ENCODE measurements at regions not wholly inside any gene's neighbourhood (a gene's known extent, or its start where the extent isn't known, plus 50 kb on each side); places are given as distances from the start of the nearest gene placed in this dataset.

- Histone ChIP-seq H3K4me3 (no peak overlapping the region), H3K27ac (no peak overlapping the region)
- no peak for TF ChIP-seq CTCF (IDR thresholded peaks at IDR 0.05)
- DNase-seq (ENCODE audit: low spot score): no peak
These were observed 85.7 kb downstream of the SUCLG1 start for GRCh38 chr2:84373391-84373790.

GRCh38 chr2:84362541-84362940 lies 96.5 kb downstream of the SUCLG1 start:
- H3K4me3 ChIP-seq: no peak overlapping the region
- DNase-seq (ENCODE audit: low spot score): no peak
- no peak for TF ChIP-seq CTCF (IDR thresholded peaks at IDR 0.05)
- H3K27ac ChIP-seq: no peak overlapping the region

GRCh38 chr2:84338069-84338468 lies 121.0 kb downstream of the SUCLG1 start:
- no peak for DNase-seq (ENCODE audit: low spot score)
- H3K27ac ChIP-seq: no peak overlapping the region

GRCh38 chr2:84327645-84328249 lies 131.3 kb downstream of the SUCLG1 start:
- Histone ChIP-seq H3K27ac (no peak overlapping the region), H3K4me3 (no peak overlapping the region)
- DNase-seq (ENCODE audit: low spot score): no peak
- no peak for TF ChIP-seq CTCF (IDR thresholded peaks at IDR 0.05)

More at GRCh38 chr2:84338069-84338468, 121.0 kb downstream of the SUCLG1 start:
- H3K4me3 ChIP-seq: no peak overlapping the region
- TF ChIP-seq CTCF (IDR thresholded peaks at IDR 0.05): no peak

GRCh38 chr2:84326831-84327432 lies 132.1 kb downstream of the SUCLG1 start:
- no peak overlapping the region for H3K4me3 ChIP-seq
- TF ChIP-seq CTCF (IDR thresholded peaks at IDR 0.05): no peak
- no peak overlapping the region for H3K27ac ChIP-seq
- no peak for DNase-seq (ENCODE audit: low spot score)

GRCh38 chr2:84323890-84324289 lies 135.2 kb downstream of the SUCLG1 start:
- DNase-seq (ENCODE audit: low spot score): no peak
- H3K4me3 ChIP-seq: no peak overlapping the region
- no peak overlapping the region for H3K27ac ChIP-seq
- no peak for TF ChIP-seq CTCF (IDR thresholded peaks at IDR 0.05)

- no peak overlapping the region for H3K4me3 ChIP-seq
- DNase-seq (ENCODE audit: low spot score): no peak
- H3K27ac ChIP-seq: no peak overlapping the region
- no peak for TF ChIP-seq CTCF (IDR thresholded peaks at IDR 0.05)
These were observed 138.1 kb downstream of the SUCLG1 start for GRCh38 chr2:84320940-84321339.

Measured in coronary artery (tissue), 2 donors.